A549 (cell line): ENCODE measurements at regions not wholly inside any gene's neighbourhood (a gene's known extent, or its start where the extent isn't known, plus 50 kb on each side); places are given as distances from the start of the nearest gene placed in this dataset.

Experiments used
- CHD2 ChIP-seq: fragments of 150-350 bp; IDR thresholded peaks from 2 replicates; pipeline ENCODE4 v1.6.1; 2014; ENCODE audit warnings: low read length; ENCODE audit not compliant: partially characterized antibody
- CTCF ChIP-seq: fragments of >200 bp; sonication (Bioruptor Twin); formaldehyde crosslinking; IDR thresholded peaks from 3 replicates; pipeline ENCODE4 v1.5.1; 2016
- E2F6 ChIP-seq: IDR thresholded peaks from 2 replicates; pipeline ENCODE4 v1.6.1; 2012; ENCODE audit warnings: low read depth, borderline replicate concordance
- EHMT2 ChIP-seq: fragments of 200-600 bp; sonication (generic); IDR thresholded peaks from 2 replicates; pipeline ENCODE4 v1.6.1; 2016; ENCODE audit warnings: antibody characterized with exemption, low read depth, mild to moderate bottlenecking, moderate library complexity
- EP300 ChIP-seq, 2 experiments: fragments of >200 bp; sonication (Bioruptor Twin); formaldehyde crosslinking; IDR thresholded peaks; 2 replicates in 1 of 2; 3 replicates in 1 of 2; pipeline ENCODE4 v1.6.1; 2016 to 2017
- JUNB ChIP-seq: fragments of >200 bp; sonication (Bioruptor Twin); formaldehyde crosslinking; IDR thresholded peaks from 2 replicates; pipeline ENCODE4 v1.6.1; 2016
- POLR2A ChIP-seq: IDR thresholded peaks from 2 replicates; pipeline ENCODE4 v1.6.1; 2012; ENCODE audit warnings: mild to moderate bottlenecking, low read length
- RAD21 ChIP-seq, 2 experiments: fragments of >200 bp in 1 of 2; sonication (Bioruptor Twin) in 1 of 2; formaldehyde crosslinking in 1 of 2; IDR thresholded peaks in 1 of 2; conservative IDR thresholded peaks in 1 of 2; 2 replicates in 1 of 2; 3 replicates in 1 of 2; pipeline ENCODE4 v1.6.1; 2012 to 2018; ENCODE audit warnings: inconsistent platforms in 1 of 2
- REST ChIP-seq: fragments of 200-600 bp; sonication (generic); IDR thresholded peaks from 2 replicates; pipeline ENCODE4 v1.6.1; 2016; ENCODE audit warnings: antibody characterized with exemption, mild to moderate bottlenecking, moderate library complexity
- RFX5 ChIP-seq: fragments of 450-650 bp; IDR thresholded peaks from 2 replicates; pipeline ENCODE4 v1.7.1; 2014; ENCODE audit warnings: antibody characterized with exemption, mild to moderate bottlenecking, moderate library complexity
- TP53 ChIP-seq: fragments of 250-450 bp; sonication (Bioruptor Pico); IDR thresholded peaks from 2 replicates; pipeline ENCODE4 v1.5.0; 2021; ENCODE audit warnings: mild to moderate bottlenecking, moderate library complexity
- USF2 ChIP-seq: fragments of 450-650 bp; IDR thresholded peaks from 2 replicates; pipeline ENCODE4 v1.6.1; 2014; ENCODE audit warnings: antibody characterized with exemption

- no peak for TF ChIP-seq RFX5
- no peak for TF ChIP-seq CTCF
- no peak for TF ChIP-seq EP300 (IDR thresholded peaks at IDR 0.05)
- TF ChIP-seq USF2: no peak
- TF ChIP-seq REST: no peak
- no peak for TF ChIP-seq CHD2
- no peak for TF ChIP-seq RAD21 (conservative IDR thresholded peaks at IDR 0.05 in 1 of 2, IDR thresholded peaks at IDR 0.05 in 1 of 2)
- TF ChIP-seq JUNB: no peak
- TF ChIP-seq EHMT2: no peak
- TF ChIP-seq TP53 (CRISPR knock-in tag): no peak
- TF ChIP-seq POLR2A: no peak
- TF ChIP-seq E2F6: no peak
These were observed 239.8 kb upstream of the RAB4A start for GRCh38 chr1:229031061-229031460.
